Muscle of arm (tissue), 1 donor: ENCODE measurements at regions not wholly inside any gene's neighbourhood (a gene's known extent, or its start where the extent isn't known, plus 50 kb on each side); places are given as distances from the start of the nearest gene placed in this dataset.

Experiments used
- DNase-seq: peaks from one replicate; pipeline ENCODE4 v3.0.0-alpha.2; 2013

DNA sequence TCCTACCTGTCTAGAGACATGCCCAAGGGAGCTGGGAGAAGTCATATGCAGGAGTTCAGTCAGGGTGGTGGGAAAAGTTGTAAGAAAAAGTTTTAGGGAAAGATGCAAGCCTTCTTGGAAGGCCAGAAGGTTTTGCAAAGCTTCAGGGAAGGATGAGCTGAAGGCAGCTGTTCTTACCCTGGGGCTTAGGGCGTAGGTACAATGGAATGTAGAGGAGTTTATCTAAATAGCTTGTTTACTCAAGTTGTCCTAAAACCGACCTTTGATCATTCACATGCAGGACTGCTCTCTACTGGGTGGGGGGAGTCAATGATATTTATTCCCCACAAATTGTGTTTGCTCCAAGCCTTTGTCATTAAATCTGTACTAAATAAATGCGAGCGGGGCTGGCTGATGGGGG lies 277.0 kb downstream of the CRPPA start:
- DNase-seq, result no peak

DNA sequence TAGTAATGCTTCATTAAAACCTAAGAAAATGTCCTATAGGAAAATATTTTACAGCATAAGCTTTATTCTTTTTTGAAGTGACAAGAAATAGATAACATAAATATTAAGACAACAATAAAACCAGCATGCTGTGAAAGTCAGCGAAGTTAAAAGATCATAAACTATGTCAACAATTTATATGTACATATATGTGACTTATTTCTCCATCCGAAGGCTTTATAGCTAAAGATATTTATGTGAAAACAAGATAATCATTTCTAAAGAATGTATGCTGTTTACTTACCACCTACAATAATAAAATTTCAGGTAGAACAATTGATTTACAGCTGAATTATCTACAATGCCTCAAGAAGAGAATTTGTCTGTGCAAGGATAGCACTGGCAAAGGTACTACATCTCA lies 283.4 kb downstream of the CRPPA start:
- DNase-seq, result no peak

DNA sequence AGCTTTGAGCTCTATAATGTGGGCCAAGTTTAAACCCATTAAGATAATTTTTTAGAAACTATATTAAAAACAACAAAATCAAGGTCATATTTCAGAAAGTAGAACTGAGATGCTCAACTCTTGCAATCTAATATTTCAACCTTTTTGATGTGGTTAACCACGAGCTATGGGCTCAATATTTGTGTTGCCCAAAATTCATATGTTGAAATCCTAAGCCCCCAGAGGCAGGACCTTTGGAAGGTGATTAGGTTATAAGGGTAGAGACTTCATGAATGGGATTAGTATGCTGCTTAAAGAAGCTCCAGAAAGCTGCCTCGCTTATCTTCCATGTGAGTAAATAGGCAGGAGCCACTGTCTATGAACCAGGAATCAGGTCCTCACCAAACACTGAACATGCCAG lies 284.4 kb downstream of the CRPPA start:
- no peak for DNase-seq

DNA sequence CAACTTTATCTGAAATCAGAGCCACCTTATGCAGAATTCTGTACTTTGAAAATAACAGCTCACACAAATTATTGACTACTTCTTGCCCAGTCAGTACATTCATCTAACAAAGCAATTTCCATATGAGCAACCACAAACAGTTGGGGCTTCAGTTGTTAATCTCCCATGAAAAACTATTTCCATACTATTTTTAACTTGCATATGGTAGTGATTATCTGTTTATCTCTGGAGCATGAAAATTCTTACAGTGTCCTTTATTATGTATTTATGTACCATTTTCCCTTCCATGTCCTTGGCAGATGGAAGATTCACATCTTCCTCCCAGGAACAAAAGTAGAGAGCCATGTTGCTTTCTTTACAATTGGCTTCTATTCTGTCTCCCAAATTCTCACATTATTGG lies 285.7 kb downstream of the CRPPA start:
- DNase-seq, result peak; percentile 18

DNA sequence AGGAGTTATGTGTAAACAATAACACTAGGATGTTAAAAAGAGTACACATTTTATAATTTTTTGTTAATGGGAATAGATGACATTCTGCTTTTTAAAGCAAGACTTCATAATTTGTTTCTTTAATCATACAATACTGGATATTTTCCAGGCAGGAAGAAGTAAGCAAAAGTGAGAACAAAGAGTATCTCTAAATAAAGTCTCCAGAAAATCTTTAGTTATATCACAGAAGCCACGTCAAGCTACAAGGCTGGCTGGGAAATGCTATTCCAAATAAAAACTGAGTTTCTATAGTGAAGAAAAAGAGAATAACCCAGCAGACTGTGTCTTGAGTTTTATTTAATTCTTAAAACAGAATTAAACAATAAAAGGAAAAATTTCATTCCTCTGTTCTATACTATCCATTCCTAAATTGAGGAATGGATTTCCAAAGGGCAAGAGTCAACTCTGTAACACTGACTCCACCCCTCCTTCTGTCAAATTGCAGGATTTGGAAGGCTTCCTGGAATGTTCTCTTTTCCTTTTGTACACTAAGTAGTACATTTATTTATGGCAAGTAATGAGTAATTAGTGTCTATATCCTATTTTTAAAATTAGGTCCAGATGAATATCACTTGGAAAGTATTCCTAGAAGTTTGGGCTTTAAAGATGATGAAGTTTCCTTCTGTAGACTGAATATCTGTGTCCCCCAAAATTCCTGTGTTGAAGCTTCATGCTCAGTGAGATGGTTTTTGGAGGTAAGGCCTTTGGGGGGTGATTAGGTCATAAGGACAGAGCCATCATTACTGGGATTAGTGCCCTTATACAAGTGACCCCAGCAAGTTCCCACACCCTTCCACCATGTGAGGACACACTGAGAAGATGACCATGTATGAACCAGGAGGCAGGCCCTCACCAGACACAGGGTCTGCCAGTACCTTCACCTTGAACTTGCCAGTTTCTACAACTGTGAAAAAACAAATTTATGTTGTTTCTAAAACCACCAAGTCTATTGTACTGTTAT lies 290.9 kb downstream of the CRPPA start:
- DNase-seq, result no peak

DNA sequence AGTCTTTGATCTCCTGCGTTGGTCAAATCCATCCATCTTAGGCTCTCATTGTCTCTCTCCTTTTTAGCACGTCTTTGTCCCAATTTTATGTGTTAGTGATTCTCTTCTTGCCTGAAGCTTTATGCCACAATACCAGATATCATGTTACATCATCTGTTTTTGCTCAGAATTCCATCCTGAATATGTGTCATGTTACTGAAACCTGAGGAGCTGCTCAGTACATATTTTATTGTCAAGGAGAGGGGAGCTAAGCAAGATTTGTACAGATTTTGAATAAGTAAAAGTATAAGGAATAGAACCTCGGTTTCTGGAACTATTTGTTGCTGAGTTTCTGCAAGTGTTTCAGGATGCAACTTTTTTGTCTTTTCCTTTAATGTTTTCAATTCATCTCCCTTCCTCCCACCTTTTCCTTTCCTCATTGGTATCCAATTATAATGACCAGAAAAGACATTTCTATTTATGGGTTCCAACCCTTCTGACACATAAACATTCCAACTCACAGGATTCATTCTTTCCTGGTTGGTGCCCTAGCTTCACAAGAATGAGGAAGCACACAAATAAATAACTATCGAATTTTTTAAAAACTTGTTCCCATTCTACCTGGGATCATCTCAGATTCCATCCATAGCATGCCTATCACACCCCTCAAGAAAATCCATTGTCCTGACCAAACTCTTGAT lies 291.8 kb downstream of the CRPPA start:
- DNase-seq, result no peak

DNA sequence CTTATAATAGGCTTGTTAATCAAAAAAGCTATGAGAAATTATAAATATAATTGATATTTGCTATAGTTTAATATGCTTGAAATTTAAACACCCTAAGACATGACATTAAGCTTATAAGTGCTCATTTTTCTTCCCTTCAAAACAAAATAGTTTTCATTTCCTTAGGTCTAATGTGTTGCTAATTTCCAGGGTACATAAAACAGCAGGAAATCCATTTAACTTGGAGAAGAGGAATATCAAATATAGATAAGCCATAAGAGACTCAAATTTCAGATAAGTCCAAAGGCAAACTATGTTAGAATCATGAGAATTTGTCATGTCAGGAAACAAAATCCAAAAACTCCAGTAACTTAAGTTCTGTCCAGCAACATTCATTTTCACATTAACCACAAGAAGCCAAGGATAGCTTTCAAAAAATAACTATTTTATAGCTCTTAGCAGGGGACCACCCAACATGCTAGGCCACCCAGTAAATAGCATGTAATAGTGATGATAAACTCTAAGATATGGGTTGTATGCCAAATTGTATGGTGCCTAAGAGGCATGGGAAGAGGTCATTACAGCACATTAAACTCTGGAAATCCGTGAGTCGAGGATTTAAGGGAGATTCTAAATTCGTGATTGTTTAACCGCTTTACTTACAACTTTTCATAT lies 298.1 kb downstream of the CRPPA start:
- DNase-seq, result no peak

DNA sequence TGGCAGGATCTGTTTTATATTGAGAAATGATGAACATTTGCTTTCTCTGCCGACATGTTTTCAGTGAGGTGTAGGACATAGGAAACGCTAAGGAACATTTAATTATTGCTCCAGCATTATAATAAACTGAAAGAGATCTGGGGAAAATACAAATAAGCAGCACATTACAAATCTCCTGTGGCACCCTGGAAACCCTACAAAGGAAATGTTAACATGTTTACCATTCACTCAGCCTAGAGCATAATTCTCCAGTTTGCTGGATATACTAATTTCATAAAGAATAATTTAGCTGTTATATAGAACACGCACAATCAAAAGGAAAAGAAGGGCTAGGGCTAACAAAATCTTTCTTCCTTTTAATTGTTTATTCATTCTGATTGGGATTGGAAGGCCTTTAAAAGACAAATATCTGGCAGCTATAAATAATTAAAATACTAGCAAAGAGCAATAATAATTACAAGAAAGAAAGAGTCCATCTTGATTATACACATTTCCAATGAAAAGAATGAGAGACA lies 299.4 kb downstream of the CRPPA start:
- no peak for DNase-seq

DNA sequence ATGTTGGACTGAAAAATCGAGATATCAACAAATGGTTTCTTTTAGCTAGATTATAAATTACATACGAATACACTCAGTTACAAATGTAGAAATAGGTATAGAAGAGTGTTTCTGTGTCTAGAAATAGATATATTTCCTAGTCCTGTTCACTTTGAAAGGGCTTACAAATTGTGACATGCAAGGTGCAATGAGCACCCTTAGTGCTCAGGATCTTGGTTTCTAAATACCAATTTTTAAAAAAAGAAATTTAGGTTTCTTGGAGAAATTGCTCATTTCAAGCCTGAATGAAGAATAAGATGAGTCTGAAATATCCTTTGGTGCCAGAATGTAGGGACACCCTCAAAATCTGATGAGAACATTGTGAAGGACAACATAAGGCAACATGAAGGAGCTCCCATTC lies 306.0 kb downstream of the CRPPA start:
- no peak for DNase-seq

DNA sequence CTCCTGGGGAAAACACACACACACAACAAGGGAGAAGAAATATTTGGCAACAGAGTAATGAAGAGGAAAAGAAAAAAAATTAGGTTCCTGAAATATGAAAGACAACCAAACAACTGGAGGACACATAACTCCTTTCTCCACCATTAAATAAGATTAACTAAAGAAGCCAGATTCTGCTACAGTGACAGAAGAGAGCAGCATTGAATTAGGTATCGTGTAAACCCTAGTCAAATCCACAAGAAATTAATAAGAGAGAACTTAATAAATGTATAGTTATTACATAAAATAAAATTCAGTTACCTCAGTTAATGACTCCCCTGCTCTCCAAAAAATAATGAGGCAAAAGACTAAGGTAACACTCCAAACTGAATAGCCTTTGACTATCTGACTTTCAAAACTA lies 306.7 kb downstream of the CRPPA start:
- DNase-seq, result no peak

DNA sequence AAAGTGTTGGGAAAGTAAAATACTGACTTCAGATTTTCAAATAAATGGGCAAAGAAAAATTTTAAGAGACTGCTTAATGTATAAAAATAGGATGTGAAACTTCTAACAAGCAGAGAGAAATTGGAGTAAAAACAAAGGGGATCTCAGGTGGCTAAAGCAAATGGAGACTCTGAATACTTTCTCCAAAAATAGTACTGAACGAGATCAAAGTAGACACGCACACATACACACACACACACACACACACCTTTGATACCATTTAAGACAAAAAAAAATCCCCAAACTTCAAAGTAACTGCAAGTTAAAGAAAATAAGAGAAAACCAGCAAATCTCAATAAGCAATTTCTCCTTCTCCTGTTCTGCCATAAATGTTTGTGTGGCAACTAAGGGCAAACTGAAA lies 307.3 kb downstream of the CRPPA start:
- DNase-seq, result no peak

DNA sequence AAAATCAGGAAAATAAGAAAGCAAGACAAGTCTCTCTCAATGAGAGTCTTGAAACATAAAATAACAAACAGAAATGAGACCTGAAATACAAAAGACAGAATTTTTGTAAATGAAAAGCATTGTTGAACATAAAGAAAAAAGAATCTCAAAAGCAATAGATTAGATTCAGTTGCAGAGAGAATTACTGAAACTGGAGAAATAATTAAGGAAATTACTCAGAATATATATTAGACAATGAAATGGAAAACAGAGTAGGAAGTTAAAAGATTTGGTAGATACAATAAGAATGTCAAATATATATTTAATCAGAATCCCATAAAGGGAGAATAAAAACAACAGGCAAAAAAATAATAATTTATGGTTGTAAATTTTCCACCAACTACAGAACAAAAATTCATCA lies 308.3 kb downstream of the CRPPA start:
- DNase-seq, result no peak

DNA sequence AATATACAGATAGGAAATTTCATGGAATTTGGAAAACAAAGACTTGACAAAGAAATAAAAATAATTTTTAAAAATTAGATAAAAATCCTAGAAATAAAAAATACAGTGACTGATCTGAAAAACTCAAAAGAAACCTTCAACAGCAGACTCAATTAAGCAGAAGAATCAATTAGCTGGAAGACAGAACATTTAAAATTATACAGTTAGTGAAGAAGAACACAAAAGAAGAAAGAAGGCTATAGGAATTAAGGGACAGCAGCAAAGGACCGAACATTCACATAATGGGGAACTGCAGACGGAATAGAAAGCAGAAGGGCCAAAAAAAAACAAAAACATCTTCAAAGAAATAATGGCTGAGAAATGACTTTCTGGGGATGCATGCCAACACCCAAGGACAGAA lies 314.5 kb downstream of the CRPPA start:
- no peak for DNase-seq

DNA sequence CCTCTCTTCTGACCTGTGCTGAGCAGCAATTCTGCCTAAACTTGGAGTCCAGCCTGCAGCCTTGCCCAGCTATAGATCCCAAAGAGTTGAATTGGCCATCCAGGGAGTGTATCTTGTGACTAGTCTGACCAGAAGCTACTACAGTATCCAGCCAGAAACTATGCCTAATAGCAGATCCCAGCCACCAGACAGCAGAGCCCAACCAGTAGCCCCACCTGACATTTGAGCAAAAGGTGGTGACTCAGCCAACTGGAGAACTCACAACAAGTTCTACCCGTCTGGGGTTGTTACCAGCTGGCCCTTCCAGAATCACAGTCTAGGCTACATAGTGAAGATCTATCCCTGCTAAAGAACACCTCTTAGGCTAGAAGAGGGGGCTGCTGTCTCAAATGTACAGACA lies 315.0 kb downstream of the CRPPA start:
- DNase-seq, result no peak

DNA sequence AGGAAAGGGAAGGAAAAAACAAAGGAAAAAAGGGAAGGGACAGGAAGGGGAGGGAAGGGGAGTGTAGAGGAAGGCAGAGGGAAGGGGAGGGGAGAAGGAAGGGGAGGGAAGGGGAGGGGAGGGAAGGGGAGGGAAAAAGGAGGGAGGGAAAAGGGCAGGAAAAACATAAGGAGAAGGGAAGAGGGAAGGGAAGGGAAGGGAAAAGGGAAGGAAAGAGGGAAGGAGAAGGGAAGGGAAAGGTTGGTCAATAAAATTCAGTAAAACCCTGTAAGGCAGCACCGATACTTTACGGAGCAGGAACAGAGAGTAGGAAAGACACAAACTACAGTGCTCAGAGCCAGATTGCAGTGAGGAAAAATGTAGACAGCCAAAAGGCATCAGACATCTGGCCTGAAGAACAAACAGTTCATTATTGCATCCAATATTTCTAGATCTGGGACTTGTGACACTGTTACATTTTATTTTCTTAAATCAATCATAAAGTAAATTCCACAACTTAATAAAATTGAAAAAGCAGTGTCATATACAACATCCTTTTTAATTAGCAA lies 322.0 kb downstream of the CRPPA start:
- no peak for DNase-seq

DNA sequence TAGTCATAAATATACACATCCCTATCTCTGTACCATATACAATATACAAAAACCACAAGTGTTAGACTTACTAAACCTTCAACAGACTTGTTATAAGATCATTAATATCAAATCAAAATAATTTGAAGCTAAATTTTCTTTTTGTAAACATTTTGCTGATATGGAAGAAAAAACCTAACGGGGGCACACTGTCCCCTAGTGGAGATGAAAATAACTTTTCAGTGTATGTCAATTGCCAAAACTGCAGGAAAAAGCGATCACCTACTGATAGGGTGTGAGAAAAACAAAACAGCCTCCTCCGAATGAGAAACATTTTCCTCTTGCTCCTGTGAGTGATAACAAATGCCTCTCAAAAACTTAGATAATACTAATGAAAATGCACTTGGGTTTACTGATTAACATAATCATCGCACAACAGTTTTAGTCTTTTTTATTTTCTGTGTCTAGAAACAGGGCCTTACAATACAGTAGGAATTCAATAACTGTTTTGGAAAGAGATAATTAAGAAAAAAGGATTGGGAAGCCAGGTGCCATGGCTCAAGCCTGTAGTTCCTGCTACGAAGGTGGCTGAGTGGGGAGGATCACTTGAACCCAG lies 322.7 kb downstream of the CRPPA start:
- no peak for DNase-seq

DNA sequence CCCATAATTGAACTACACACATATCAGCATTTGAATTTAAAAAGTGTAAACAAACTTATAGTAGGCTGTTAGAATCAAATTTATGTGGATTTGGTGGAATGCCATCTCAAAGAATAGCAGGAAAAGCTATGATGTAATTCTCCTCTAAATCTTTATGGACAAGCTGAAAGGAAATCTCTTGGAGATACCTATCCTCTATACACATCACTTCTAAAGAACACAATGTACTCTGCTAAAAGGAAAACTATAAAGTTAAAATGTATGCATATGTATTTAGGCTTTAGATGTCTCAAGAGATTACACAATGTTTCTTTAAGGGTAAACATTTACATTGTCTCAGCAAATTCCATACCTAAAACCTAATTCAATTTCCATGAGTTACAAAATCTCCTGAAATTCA lies 323.3 kb downstream of the CRPPA start:
- no peak for DNase-seq

DNA sequence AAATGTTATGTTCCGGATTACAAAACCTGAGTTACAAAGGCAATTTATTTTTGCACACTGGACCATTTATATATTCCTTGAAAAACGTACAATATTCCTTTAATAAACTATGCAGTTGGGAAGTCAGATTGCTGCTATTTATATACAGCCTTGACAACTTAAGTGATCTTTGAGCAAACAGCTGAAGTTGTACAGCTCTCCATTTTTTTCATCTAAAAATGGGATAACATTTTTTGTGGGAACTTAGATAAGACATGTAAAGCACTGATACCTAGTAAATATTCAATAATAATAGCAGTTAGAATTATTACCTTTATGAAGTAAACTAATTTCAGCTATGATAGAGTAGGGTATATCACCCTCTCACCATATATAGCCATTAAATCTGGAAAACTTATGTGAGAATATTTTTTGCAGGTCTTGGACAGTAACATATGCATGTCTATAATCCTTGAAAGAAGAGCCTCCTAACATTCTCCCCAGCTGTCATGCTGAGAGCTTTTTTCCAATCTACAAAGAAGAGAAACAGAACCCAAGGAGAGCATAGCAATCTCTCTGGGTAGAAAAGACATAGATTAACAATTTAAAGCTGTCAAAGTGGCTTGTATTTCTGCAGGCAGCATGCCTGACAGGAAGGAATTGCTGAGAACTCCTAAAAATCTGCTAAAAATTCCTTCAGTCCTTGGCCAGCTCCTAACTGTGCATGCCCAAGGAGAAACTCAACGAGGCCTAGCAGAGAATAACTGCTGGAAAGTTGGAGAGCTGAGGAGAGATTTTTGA lies 326.0 kb downstream of the CRPPA start:
- DNase-seq, result peak; percentile 33

DNA sequence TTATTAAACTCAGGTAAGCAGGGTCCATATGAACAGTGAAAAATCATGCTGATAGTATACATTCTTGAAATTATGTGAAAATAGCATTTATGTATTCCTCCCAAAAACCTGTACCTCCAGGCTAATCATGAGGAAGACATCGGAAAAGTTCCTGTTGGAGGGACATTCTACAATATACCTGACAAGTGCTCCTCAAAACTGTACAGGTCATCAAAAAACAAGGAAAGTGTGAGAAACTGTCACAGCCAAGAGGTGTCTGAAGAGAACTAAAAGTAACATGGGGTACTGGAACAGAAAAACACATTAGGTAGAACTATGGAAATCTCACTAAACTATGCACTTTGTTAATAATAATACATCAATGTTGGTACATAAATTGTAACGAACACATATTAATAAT lies 326.7 kb downstream of the CRPPA start:
- no peak for DNase-seq

DNA sequence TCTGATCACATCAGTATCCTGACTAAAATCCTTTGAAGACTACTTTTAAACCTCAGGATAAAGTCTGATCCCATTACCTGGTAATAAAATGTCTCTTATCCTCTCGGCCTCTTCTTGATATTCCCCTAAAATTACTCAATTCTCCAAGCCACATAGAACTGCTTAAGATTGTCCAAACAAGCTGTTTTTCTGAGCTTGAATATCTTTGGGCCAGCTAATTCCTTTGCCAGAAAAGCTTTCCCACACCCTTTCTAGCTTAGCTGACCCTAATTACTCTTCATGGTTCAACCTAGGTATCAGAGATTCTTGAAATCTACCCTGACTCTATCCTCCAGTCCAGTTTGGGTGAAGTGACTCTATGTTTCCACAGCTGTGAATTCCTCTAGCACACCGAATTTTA lies 328.6 kb downstream of the CRPPA start:
- DNase-seq, result no peak

DNA sequence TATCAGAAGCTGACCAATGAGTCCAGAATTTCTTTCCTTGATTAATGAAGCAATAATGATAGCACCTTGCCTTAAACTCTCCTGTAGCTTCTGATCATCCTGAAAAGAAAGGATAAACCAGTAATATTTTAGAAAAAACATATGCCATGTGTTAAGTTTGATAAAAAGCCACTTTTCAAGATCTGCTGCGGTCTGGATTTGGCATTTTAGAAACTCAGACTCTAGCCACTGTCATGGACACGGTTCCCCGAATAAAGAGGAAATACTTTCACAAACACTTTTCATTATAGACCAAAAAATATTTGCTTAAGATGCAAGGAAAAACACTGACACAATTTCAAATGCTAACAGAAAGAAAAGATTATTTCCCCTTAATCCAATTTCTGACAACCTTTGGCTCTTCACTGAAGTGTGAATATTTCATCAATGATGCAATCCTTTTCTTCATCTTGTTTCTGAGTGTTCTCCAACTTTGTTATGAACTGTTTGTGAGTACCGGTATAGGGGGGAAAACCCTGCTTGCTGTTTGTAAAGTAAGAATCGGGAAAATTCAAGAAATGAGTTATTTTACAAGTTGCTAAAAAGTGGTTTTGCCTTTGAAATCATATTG lies 329.5 kb downstream of the CRPPA start:
- peak; percentile 38 for DNase-seq
